LNCAP (cell line): ENCODE measurements at regions not wholly inside any gene's neighbourhood (a gene's known extent, or its start where the extent isn't known, plus 50 kb on each side); places are given as distances from the start of the nearest gene placed in this dataset.

Experiments used
- CTCF ChIP-seq: fragments of 450-650 bp; IDR thresholded peaks from 2 replicates; pipeline ENCODE4 v1.5.1; 2017; ENCODE audit warnings: mild to moderate bottlenecking

GRCh38 chr2:128593879-128594650 is 275.4 kb upstream of the HS6ST1 start:
- TF ChIP-seq CTCF, result no peak

GRCh38 chr2:128594651-128594910 is 275.9 kb upstream of the HS6ST1 start:
- no peak for TF ChIP-seq CTCF

GRCh38 chr2:128594953-128595677 is 276.4 kb upstream of the HS6ST1 start:
- peak; percentile 48; the same call in 1 of the 2 replicates for TF ChIP-seq CTCF

GRCh38 chr2:128595763-128596395 is 277.2 kb upstream of the HS6ST1 start:
- TF ChIP-seq CTCF, result no peak

GRCh38 chr2:128596396-128597120 is 277.9 kb upstream of the HS6ST1 start:
- no peak for TF ChIP-seq CTCF

GRCh38 chr2:128597121-128597762 is 278.6 kb upstream of the HS6ST1 start:
- no peak for TF ChIP-seq CTCF

GRCh38 chr2:128598862-128599441 is 280.3 kb upstream of the HS6ST1 start:
- TF ChIP-seq CTCF, result no peak
